ENCODE measurements at regions not wholly inside any gene's neighbourhood (a gene's known extent, or its start where the extent isn't known, plus 50 kb on each side); places are given as distances from the start of the nearest gene placed in this dataset.

- peak overlapping the region; percentile 67 for H2AFZ ChIP-seq (ENCODE audit: low read depth, low read length)
- no peaks in the 10 kb centered on the region for H3K9me1 ChIP-seq (replicated peaks; ENCODE audit: control insufficient read depth, extremely low read depth, insufficient read depth, low read length)
- H3K9ac ChIP-seq (replicated peaks; ENCODE audit: extremely low read depth, insufficient read depth, low read length), result no peak overlapping the region
- peak overlapping the region; percentile 4 for H3K27ac ChIP-seq (ENCODE audit: insufficient read depth, low read depth, low read length)
- H3K4me2 ChIP-seq (ENCODE audit: insufficient read depth, low read length), result no peak overlapping the region
- peaks cover 3% of the 10 kb centered on the region for H3K4me1 ChIP-seq (ENCODE audit: control insufficient read depth, extremely low read depth, insufficient read depth, low read length)
- peak; percentile 59 for DNase-seq (ENCODE audit: low read depth, low spot score)
- peak; percentile 81 for FAIRE-seq
- TF ChIP-seq JUN (IDR thresholded peaks at IDR 0.05; ENCODE audit: borderline replicate concordance, insufficient read depth, insufficient read length, low read depth) (no peak), POLR2A (IDR thresholded peaks at IDR 0.05; ENCODE audit: low read depth, low read length) (no peak), MYC (IDR thresholded peaks at IDR 0.05; ENCODE audit: low read depth, low read length) (no peak), POLR2AphosphoS5 (IDR thresholded peaks at IDR 0.05; ENCODE audit: insufficient read depth, low read depth, low read length) (no peak), FOS (IDR thresholded peaks at IDR 0.05; ENCODE audit: borderline replicate concordance, insufficient read depth, low read length) (peak; percentile 48), EZH2 (IDR thresholded peaks at IDR 0.05; ENCODE audit: borderline replicate concordance, low read depth, low read length, severe bottlenecking) (no peak)
- TF ChIP-seq, protein P1, sequence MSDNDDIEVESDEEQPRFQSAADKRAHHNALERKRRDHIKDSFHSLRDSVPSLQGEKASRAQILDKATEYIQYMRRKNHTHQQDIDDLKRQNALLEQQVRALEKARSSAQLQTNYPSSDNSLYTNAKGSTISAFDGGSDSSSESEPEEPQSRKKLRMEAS (IDR thresholded peaks at IDR 0.05; ENCODE audit: insufficient read depth, insufficient read length), result no peak
- ChIA-PET POLR2A (no interaction called here), CTCF (interaction anchor here (0.9 to 1.7 kb wide), 5 partner anchors 11 to 410 kb away, joined by 3 to 4 read pairs (median 4); partner anchors contain the start of gene MAFB)
- BruUV-seq (replicated peaks), result no TSS peak
- no peaks in the 10 kb centered on the region for H3K36me3 ChIP-seq (ENCODE audit: control insufficient read depth in 2 of 2, extremely low read depth in 1 of 2, insufficient read depth in 2 of 2, low read length in 2 of 2)
- no peaks in the 10 kb centered on the region for H3K79me2 ChIP-seq (ENCODE audit: control insufficient read depth, insufficient read depth, low read length)
- intact Hi-C loops (cut with micrococcal nuclease), result no loop called here
- no peaks in the 10 kb centered on the region for H3K9me3 ChIP-seq (replicated peaks; ENCODE audit: control insufficient read depth, insufficient read depth, low read length)
- H3K27me3 ChIP-seq (ENCODE audit: control insufficient read depth in 2 of 2, insufficient read depth in 2 of 2, low read length in 2 of 2), result no peaks in the 10 kb centered on the region
- no peak overlapping the region for H3K4me3 ChIP-seq (replicated peaks in 1 of 3; ENCODE audit: insufficient read depth in 1 of 3, low read depth in 1 of 3, low read length in 3 of 3)
- dilution Hi-C loops (cut with MboI; ENCODE audit: extremely low pct_ligation_motif_present, low sequenced_read_pairs), result no loop called here
- no peaks in the 10 kb centered on the region for H4K20me1 ChIP-seq (replicated peaks; ENCODE audit: control insufficient read depth, extremely low read depth, insufficient read depth, low read length)
Measured at GRCh38 chr20:40279390-40279789, 409.6 kb downstream of the MAFB start.

GRCh38 chr20:40278673-40279072 lies 410.4 kb downstream of the MAFB start:
- intact Hi-C loops (cut with micrococcal nuclease), result no loop called here

More at GRCh38 chr20:40278673-40279072, 410.4 kb downstream of the MAFB start:
- Histone ChIP-seq H3K9ac (replicated peaks; ENCODE audit: extremely low read depth, insufficient read depth, low read length) (no peak overlapping the region), H3K27me3 (ENCODE audit: control insufficient read depth in 2 of 2, insufficient read depth in 2 of 2, low read length in 2 of 2) (no peaks in the 10 kb centered on the region), H3K4me1 (ENCODE audit: control insufficient read depth, extremely low read depth, insufficient read depth, low read length) (peaks cover 3% of the 10 kb centered on the region), H4K20me1 (replicated peaks; ENCODE audit: control insufficient read depth, extremely low read depth, insufficient read depth, low read length) (no peaks in the 10 kb centered on the region), H3K9me1 (replicated peaks; ENCODE audit: control insufficient read depth, extremely low read depth, insufficient read depth, low read length) (no peaks in the 10 kb centered on the region), H3K9me3 (replicated peaks; ENCODE audit: control insufficient read depth, insufficient read depth, low read length) (no peaks in the 10 kb centered on the region), H3K79me2 (ENCODE audit: control insufficient read depth, insufficient read depth, low read length) (no peaks in the 10 kb centered on the region), H2AFZ (ENCODE audit: low read depth, low read length) (no peak overlapping the region), H3K36me3 (ENCODE audit: control insufficient read depth in 2 of 2, extremely low read depth in 1 of 2, insufficient read depth in 2 of 2, low read length in 2 of 2) (no peaks in the 10 kb centered on the region), H3K4me2 (ENCODE audit: insufficient read depth, low read length) (no peak overlapping the region), H3K4me3 (replicated peaks in 1 of 3; ENCODE audit: insufficient read depth in 1 of 3, low read depth in 1 of 3, low read length in 3 of 3) (no peak overlapping the region), H3K27ac (ENCODE audit: insufficient read depth, low read depth, low read length) (no peak overlapping the region)
- POLR2A ChIA-PET, result no interaction called here
- no peak for FAIRE-seq
- CTCF ChIA-PET, result interaction anchor here (0.9 to 1.7 kb wide), 5 partner anchors 10 to 411 kb away, joined by 3 to 4 read pairs (median 4); partner anchors contain the start of gene MAFB
- dilution Hi-C loops (cut with MboI; ENCODE audit: extremely low pct_ligation_motif_present, low sequenced_read_pairs), result no loop called here
- BruUV-seq (replicated peaks), result no TSS peak
- no peak for TF ChIP-seq GATA2 (IDR thresholded peaks at IDR 0.05; ENCODE audit: insufficient read depth, insufficient read length, low read depth, low read length)
- no peak for DNase-seq (ENCODE audit: low read depth, low spot score)
